Neural cell (in vitro differentiated cells): ENCODE measurements at regions not wholly inside any gene's neighbourhood (a gene's known extent, or its start where the extent isn't known, plus 50 kb on each side); places are given as distances from the start of the nearest gene placed in this dataset.

Experiments
- H2AFZ ChIP-seq: fragments of 200-600, 300-800 bp; sonication (generic), shearing (Covaris generic); 2 replicates; pipeline ENCODE4 v1.6.0; 2014; ENCODE audit warnings: low read depth, mild to moderate bottlenecking, antibody characterized with exemption, low read length, moderate library complexity
- H3F3A ChIP-seq: fragments of 200-600 bp; shearing (Covaris generic); 2 replicates; pipeline ENCODE4 v1.6.1; 2016; ENCODE audit warnings: mild to moderate bottlenecking, moderate library complexity, mixed read lengths, antibody characterized with exemption, low read length; ENCODE audit not compliant: insufficient read depth, poor library complexity, severe bottlenecking
- H3K27ac ChIP-seq: fragments of 200-600, 300-800 bp; sonication (generic), shearing (Covaris generic); 2 replicates; pipeline ENCODE4 v1.5.1; 2014; ENCODE audit warnings: mild to moderate bottlenecking, low read length, moderate library complexity
- H3K27me3 ChIP-seq: fragments of 300-800, 200-600 bp; sonication (generic), shearing (Covaris generic); 2 replicates; pipeline ENCODE4 v1.6.0; 2014; ENCODE audit warnings: mild to moderate bottlenecking, low read depth, low read length, moderate library complexity; ENCODE audit not compliant: insufficient read depth
- H3K36me3 ChIP-seq: fragments of 300-800, 200-600 bp; sonication (generic), shearing (Covaris generic); 2 replicates; pipeline ENCODE4 v1.5.1; 2014; ENCODE audit warnings: mild to moderate bottlenecking, antibody characterized with exemption, low read length, moderate library complexity; ENCODE audit not compliant: insufficient read depth
- H3K4me2 ChIP-seq: fragments of 300-800, 200-600 bp; sonication (generic), shearing (Covaris generic); 2 replicates; pipeline ENCODE4 v1.6.0; 2014; ENCODE audit warnings: mild to moderate bottlenecking, low read length
- H3K4me3 ChIP-seq: fragments of 300-800, 200-600 bp; sonication (generic), shearing (Covaris generic); 2 replicates; pipeline ENCODE4 v1.5.1; 2014; ENCODE audit warnings: mild to moderate bottlenecking, low read length, moderate library complexity
- H3K79me2 ChIP-seq: fragments of 200-600 bp; shearing (Covaris generic); replicated peaks from 2 replicates; pipeline ENCODE4 v1.6.0; 2014; ENCODE audit warnings: mild to moderate bottlenecking, low read length, moderate library complexity; ENCODE audit not compliant: insufficient read depth
- H3K9ac ChIP-seq: fragments of 300-800, 200-600 bp; sonication (generic), shearing (Covaris generic); 2 replicates; pipeline ENCODE4 v1.6.1; 2016; ENCODE audit warnings: mild to moderate bottlenecking, low read length, mixed read lengths
- H3K9me2 ChIP-seq: fragments of 200-600 bp; shearing (Covaris generic); 2 replicates; pipeline ENCODE4 v1.6.1; 2016; ENCODE audit warnings: mild to moderate bottlenecking, low read length, mixed read lengths; ENCODE audit not compliant: insufficient read depth
- H3K9me3 ChIP-seq: fragments of 200-600, 300-800 bp; sonication (generic), shearing (Covaris generic); 2 replicates; pipeline ENCODE4 v1.6.1; 2016; ENCODE audit warnings: mild to moderate bottlenecking, mixed run types, low read length, moderate library complexity, mixed read lengths
- H4K20me1 ChIP-seq: fragments of 200-600 bp; shearing (Covaris generic); 2 replicates; pipeline ENCODE4 v1.6.1; 2016; ENCODE audit warnings: mild to moderate bottlenecking, mixed run types; ENCODE audit not compliant: insufficient read depth
- CTCF ChIP-seq: fragments of 450-650 bp; IDR thresholded peaks from 2 replicates; pipeline ENCODE4 v1.5.1; 2014; ENCODE audit warnings: antibody characterized with exemption, mild to moderate bottlenecking, moderate library complexity; ENCODE audit not compliant: poor library complexity, severe bottlenecking
- EP300 ChIP-seq: fragments of 450-650 bp; conservative IDR thresholded peaks from 2 replicates; pipeline ENCODE4 v1.6.1; 2014; ENCODE audit warnings: antibody characterized with exemption, mild to moderate bottlenecking, moderate library complexity; ENCODE audit not compliant: poor library complexity, severe bottlenecking
- EZH2 ChIP-seq: fragments of 200-600, 300-800 bp; shearing (Covaris generic), sonication (generic); IDR thresholded peaks from 2 replicates; pipeline ENCODE4 v1.6.1; 2014; ENCODE audit warnings: antibody characterized with exemption, low read length, borderline replicate concordance, mild to moderate bottlenecking; ENCODE audit not compliant: insufficient read depth, poor library complexity, severe bottlenecking
- MXI1 ChIP-seq: fragments of 450-650 bp; conservative IDR thresholded peaks from 2 replicates; pipeline ENCODE4 v1.6.1; 2014; ENCODE audit warnings: antibody characterized with exemption, mild to moderate bottlenecking; ENCODE audit not compliant: poor library complexity, severe bottlenecking
- POLR2AphosphoS5 ChIP-seq: IDR thresholded peaks from 2 replicates; pipeline ENCODE4 v1.6.1; 2012
- RAD21 ChIP-seq: fragments of 450-650 bp; conservative IDR thresholded peaks from 2 replicates; pipeline ENCODE4 v1.6.1; 2014; ENCODE audit warnings: antibody characterized with exemption, mild to moderate bottlenecking, moderate library complexity
- REST ChIP-seq: IDR thresholded peaks from 2 replicates; pipeline ENCODE4 v1.6.1; 2012; ENCODE audit warnings: borderline replicate concordance
- SMC3 ChIP-seq: fragments of 450-650 bp; conservative IDR thresholded peaks from 2 replicates; pipeline ENCODE4 v1.6.1; 2014; ENCODE audit warnings: antibody characterized with exemption, mild to moderate bottlenecking, moderate library complexity; ENCODE audit not compliant: poor library complexity
- TAF1 ChIP-seq: IDR thresholded peaks from 2 replicates; pipeline ENCODE4 v1.6.1; 2012; ENCODE audit warnings: low read depth

GRCh38 chr15:68508485-68509189, 70.2 kb upstream of the CORO2B start:
- Histone ChIP-seq H3K36me3 (no peaks in the 10 kb centered on the region), H3K27me3 (no peaks in the 10 kb centered on the region), H3K27ac (no peak overlapping the region), H3K4me2 (no peak overlapping the region), H3K4me3 (no peak overlapping the region), H3F3A (no peaks in the 10 kb centered on the region), H3K79me2 (no peaks in the 10 kb centered on the region), H3K9ac (no peak overlapping the region), H3K9me2 (no peaks in the 10 kb centered on the region), H2AFZ (no peak overlapping the region), H4K20me1 (no peaks in the 10 kb centered on the region), H3K9me3 (no peaks in the 10 kb centered on the region)
- no peak for TF ChIP-seq POLR2AphosphoS5
- no peak for TF ChIP-seq EP300
- TF ChIP-seq CTCF: no peak
- no peak for TF ChIP-seq EZH2
- no peak for TF ChIP-seq REST
- no peak for TF ChIP-seq RAD21
- TF ChIP-seq TAF1: no peak
- TF ChIP-seq MXI1: no peak
- no peak for TF ChIP-seq SMC3

GRCh38 chr15:68510558-68510957, 68.2 kb upstream of the CORO2B start:
- Histone ChIP-seq H3K4me2 (no peak overlapping the region), H3K9me3 (no peaks in the 10 kb centered on the region), H3K79me2 (no peaks in the 10 kb centered on the region), H3F3A (no peaks in the 10 kb centered on the region), H3K9ac (no peak overlapping the region), H3K27me3 (no peaks in the 10 kb centered on the region), H3K9me2 (no peaks in the 10 kb centered on the region), H4K20me1 (no peaks in the 10 kb centered on the region), H3K36me3 (no peaks in the 10 kb centered on the region), H3K4me3 (no peak overlapping the region), H3K27ac (no peak overlapping the region), H2AFZ (no peak overlapping the region)
- TF ChIP-seq MXI1: no peak
- TF ChIP-seq SMC3: no peak
- no peak for TF ChIP-seq REST
- no peak for TF ChIP-seq POLR2AphosphoS5
- no peak for TF ChIP-seq CTCF
- TF ChIP-seq RAD21: no peak
- no peak for TF ChIP-seq EP300
- no peak for TF ChIP-seq EZH2
- no peak for TF ChIP-seq TAF1
